T47D (cell line): ENCODE measurements at regions not wholly inside any gene's neighbourhood (a gene's known extent, or its start where the extent isn't known, plus 50 kb on each side); places are given as distances from the start of the nearest gene placed in this dataset.
A peak's percentile ranks its signal among the peaks of the same experiment; 100 is the strongest.

Experiments used
- DNase-seq, 2 experiments: peaks; one replicate each; pipeline versions ENCODE4 v3.0.0 to v3.0.0-alpha.2; 2011 to 2012; ENCODE audit warnings: low read depth in 1 of 2, low spot score in 1 of 2
- JUND ChIP-seq: IDR thresholded peaks from 2 replicates; pipeline ENCODE4 v1.6.1; 2012; ENCODE audit warnings: low read depth
- in situ Hi-C: cut with HindIII; loops from 2 replicates; pipeline ENCODE4 v1.10.0; 2016; ENCODE audit warnings: low sequenced_read_pairs, low pct_unique_long_range_greater_than_20kb

DNA sequence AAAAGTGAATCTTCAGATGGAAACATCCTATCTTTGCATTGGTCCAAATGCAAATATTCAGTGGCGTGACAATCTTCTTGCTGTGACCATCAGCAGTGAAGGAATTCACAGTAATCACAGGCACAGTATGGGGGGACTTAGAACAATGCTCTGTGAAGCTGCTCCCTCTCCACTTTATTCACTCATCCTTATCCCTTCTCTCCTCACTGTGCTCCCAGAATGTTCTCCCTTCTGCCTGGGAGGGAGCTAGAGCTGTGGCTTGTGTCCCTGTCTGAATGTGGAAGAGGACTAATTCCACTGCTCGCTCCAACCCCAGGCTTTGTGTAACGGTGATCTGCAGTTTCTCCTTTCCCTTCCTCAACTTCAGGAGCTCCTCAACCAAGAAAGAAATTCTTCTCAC is 243.7 kb downstream of the ALDH8A1 start:
- in situ Hi-C loops, result no loop called here
- no peak for TF ChIP-seq JUND
- DNase-seq, result peak in 1 of 2 experiments; percentile 14

DNA sequence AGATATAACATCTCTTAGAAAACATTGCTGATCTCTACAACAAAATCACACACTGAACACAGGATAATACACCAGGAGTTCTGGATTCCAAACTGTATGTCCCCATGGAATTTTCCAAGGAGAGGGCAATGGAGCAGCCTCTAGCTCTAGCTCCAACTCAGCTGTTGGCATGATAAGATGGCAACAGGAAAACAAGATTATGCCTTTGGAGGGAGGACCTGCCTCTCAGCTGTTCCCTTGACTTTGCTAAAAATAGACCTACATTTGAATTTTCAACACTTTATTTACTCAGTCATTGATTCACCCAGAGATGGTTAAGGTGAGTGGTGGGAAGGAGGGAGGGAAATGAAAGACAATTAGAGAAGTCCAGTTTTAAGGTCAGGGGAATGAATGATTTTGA is 246.7 kb downstream of the ALDH8A1 start:
- in situ Hi-C loops, result no loop called here
- no peak for DNase-seq
- no peak for TF ChIP-seq JUND

DNA sequence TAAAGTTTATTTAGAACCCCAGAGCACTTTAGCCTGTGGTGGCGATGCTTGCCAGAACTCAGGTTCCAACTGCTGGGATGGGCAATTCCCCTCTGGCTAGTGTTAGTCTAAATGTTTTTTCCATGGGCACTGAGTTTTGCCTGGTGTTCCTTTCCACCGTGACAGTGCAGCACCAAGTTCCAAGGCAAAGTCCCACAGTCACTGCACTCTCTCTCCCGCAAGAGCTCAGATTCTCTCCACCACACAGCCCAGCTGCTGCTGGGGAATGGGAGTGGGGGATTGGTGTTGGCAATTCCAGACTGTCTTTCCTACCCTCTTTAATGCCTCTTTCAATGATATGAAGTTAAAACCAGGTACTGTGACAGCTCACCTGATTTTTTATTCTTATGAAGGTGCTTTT is 247.6 kb downstream of the ALDH8A1 start:
- DNase-seq, result no peak
- in situ Hi-C loops, result no loop called here
- no peak for TF ChIP-seq JUND

DNA sequence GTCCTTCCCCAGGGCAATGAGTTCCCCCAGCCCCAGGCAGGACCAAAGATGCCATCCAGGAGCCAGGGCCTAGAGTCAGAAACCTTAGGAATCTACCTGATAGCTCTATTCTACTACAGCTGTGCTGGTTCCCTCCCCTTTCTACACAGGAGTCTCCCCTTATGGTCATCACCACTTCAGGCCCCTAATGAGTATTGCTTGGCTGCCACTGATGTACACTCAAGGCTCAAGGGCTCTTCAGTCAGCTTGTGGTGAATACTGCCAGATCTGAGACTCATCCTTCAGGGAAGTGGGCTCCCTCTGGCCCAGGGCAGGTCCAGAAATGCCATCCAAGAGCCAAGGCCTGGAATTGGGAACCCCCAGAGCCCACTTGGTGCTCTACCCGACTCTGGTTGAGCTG is 248.6 kb downstream of the ALDH8A1 start:
- in situ Hi-C loops, result no loop called here
- no peak for TF ChIP-seq JUND
- DNase-seq, result no peak

DNA sequence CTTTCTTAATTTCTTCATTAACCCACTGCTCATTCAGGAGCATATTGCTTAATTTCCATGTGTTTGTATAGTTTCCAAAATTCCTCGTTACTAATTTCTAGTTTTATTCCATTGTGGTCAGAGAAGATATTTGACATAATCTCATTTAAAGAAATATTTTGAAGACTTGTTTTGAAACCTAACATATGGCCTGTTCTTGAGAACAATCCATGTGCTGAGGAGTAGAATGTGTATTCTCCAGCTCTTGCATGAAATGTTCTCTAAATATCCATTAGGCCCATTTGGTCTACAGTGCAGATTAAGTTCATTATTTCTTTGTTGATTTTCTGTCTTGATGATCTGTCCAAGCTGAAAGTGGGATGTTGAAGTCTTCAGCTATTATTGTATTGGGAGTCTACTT is 251.7 kb downstream of the ALDH8A1 start:
- in situ Hi-C loops, result no loop called here
- no peak for DNase-seq
- no peak for TF ChIP-seq JUND

DNA sequence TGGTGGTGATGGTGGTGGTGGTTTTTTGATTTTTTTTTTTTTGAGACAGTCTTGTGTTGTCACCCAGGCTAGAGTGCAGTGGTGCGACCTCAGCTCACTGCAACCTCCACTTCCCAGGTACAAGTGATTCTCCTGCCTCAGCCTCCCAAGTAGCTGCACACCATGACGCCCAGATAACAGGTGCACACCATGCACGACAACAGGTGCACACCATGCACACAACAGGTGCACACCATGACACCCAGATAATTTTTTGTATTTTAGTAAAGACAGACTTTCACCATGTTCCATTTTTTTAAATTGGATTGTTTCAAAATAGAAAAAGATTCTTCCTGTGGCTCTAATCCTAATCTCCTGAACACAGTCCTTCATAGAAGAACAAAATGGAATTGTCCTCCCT is 257.9 kb downstream of the ALDH8A1 start:
- no peak for TF ChIP-seq JUND
- in situ Hi-C loops, result no loop called here

DNA sequence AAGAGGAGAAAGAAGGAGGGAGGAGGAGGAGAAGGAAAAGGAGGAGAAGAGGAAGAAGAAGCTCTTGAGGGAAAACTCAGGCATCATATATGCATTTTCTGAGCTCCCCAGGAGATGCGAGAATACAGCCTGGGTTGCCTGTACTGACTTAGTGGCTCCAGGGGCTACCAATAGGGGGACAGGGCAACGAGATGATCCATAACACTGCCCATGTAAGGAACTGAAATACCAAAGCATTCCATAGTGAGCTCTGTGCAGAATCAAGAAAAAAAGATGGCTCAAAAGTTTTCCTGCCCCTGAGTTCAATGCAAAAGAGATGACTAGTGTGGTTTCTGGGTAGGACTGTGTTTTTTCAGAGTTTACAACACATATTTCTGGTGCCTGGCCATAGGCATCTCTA is 258.7 kb downstream of the ALDH8A1 start:
- no peak for DNase-seq
- TF ChIP-seq JUND, result no peak
- in situ Hi-C loops, result no loop called here

More for the DNA sequence above, 257.9 kb downstream of the ALDH8A1 start:
- DNase-seq, result no peak

DNA sequence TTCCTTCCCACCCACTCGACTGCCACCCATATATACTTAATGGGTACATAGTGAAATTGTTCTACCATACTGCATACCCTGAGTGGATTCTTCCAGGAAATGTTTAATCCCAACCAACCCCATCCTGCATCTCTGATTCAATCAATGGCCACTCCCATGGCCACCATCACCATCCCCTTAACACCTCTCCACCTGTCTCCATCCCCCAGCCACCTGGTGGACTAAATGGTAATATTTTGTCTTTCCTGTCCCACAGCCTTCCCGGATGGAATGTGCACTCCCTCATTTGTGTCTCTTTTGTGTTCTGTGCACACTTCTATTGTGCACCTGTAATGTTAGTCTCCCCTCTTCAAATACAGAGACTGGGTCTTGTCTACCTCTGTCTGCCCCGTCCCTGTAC is 259.9 kb downstream of the ALDH8A1 start:
- no peak for DNase-seq
- in situ Hi-C loops, result no loop called here
- TF ChIP-seq JUND, result no peak

DNA sequence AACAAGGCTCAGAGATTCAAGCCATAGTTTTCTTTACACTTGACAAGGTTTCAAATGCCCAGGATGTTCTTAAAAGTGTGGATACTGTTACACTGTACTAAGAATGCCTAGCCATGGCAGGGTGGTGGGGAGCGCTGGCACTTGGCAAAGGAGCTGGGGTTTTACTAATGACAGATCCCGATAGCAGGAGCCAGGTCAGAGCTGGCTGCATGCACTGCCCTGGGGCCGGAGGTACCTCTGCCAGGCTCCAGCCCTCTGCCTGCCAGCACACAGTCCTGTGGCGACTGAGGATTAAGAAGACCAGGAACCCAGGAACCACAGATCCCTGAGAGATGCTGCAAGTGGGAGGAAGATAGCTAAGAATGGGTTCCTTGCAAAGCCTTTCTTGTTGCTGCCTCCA is 260.3 kb downstream of the ALDH8A1 start:
- TF ChIP-seq JUND, result no peak
- DNase-seq, result no peak
- in situ Hi-C loops, result no loop called here

DNA sequence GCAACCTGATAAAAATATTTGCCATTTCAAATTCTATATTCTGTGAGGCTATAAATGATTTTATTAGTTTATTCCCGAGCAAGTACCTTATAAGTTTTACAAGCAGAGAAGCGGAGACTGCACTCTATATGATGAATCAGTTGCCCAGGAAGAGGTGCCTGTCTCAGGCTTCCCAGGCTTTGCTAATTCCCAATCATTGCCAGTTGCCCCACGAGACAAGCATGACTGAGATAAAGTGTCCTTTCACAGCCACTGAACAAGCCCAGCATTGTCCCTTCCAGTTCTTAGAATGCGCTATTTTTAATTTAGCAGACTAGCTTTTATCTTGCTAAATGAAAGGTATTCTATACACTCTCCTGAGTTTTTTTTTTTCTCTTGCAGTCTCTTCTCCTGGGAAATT is 260.7 kb downstream of the ALDH8A1 start:
- in situ Hi-C loops, result no loop called here
- DNase-seq, result no peak
- TF ChIP-seq JUND, result no peak

DNA sequence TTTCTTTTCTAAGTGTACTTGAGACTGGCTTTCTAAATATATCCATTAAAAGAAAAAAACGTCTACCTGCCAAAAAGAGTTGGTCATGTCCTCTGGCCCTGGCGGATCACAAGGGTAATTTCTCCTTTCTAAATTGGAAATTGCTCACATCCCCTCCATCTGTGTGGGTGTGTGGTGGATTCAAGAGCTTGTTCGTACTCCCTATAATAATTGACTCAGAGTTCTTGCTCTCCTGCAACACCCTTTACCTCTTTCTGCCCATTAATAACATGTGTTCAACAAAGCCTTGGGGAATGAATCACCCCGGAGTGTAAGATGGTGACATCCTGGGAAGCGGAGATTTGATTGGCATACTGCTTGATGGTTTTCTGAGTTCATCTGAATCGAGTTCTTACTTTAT is 263.8 kb downstream of the ALDH8A1 start:
- DNase-seq, result no peak
- TF ChIP-seq JUND, result no peak
- in situ Hi-C loops, result no loop called here

DNA sequence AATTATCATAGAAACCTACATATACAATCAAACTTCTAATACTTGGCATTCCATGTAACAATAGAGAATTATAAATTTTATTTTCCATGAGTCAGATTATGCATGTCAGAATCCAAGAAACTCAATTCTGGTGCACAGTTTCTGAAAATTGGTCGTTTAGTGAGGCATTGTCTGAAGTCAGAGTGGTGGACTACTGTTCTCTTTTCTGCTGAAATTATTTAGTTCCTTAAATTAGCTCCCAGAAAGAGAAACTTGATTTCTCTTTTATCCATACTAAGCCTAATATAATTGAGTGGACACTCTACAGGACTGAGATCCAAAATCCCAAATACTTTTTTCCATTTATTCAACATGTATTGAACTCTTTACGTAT is 265.5 kb downstream of the ALDH8A1 start:
- in situ Hi-C loops, result no loop called here
- no peak for TF ChIP-seq JUND
- no peak for DNase-seq

DNA sequence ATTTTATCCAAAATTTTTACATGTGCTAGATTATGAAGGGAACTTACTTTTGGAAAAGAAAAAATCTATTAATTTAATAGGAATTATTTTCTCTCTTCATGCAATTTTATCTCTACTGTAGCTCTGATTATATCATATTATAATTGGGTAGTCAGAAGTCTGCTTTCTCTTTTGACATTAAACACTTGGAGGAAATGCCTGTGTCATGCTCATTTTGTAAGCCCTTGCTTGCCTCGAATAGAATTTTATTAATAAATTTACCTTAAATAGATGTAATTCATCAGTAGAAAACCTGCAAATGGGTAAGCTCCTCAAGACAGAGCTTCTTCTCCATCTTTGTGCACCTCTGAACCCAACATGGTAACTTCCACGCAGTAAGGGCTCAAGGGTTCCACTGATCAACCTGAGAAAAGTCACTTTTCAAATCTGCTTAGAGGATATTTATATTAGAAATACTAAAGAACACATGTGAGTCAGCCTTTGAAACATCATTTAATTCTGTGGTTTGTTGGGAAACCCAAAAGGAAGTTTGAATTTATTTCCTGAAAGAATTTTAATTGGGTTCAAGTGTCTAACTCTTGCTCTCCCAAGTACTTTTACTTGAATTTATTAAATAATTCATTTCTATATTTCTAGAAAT is 266.0 kb downstream of the ALDH8A1 start:
- DNase-seq, result no peak
- no peak for TF ChIP-seq JUND
- in situ Hi-C loops, result no loop called here

DNA sequence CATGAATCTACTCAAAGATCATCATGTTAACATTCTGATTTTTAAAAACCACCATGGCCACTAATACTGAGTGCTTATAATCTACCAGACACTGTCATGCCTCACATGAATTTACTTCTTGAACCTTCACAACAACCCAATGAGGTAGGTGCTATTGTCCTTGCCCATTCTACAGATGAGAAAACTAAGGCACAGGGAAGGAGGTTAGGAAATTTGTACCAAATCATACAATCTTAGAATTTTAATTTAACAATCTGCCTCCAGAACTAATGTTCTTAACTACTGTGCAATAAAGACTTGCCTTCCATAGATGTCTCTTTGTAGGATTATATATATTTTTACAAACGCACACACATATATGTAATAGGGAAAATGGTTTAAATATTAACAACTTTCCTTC is 269.5 kb downstream of the ALDH8A1 start:
- DNase-seq, result no peak
- in situ Hi-C loops, result no loop called here
- TF ChIP-seq JUND, result no peak
